RWPE1 (cell line): ENCODE measurements at regions not wholly inside any gene's neighbourhood (a gene's known extent, or its start where the extent isn't known, plus 50 kb on each side); places are given as distances from the start of the nearest gene placed in this dataset.

ENCODE experiments used
- CTCF ChIA-PET: fragments of 350-600 bp; sonication (Branson Sonifier 250); formaldehyde crosslinking; extraction: SDS; loops from one replicate; lab custom pipeline; 2021; lab: Yijun Ruan, JAX
- POLR2A ChIA-PET: fragments of 400-600 bp; formaldehyde crosslinking; extraction: SDS; loops from one replicate; lab custom pipeline; 2020; ENCODE audit warnings: antibody characterized with exemption; ENCODE audit not compliant: low non-redundant PET; lab: Yijun Ruan, JAX
- DNase-seq: peaks from one replicate; pipeline ENCODE4 v3.0.0; 2012; ENCODE audit warnings: low spot score
- H3K27ac ChIP-seq: fragments of 450-650 bp; 2 replicates; pipeline ENCODE4 v1.5.1; 2017
- TF ChIP-seq, protein P1 (sequence below): fragments of 450-650 bp; conservative IDR thresholded peaks from 2 replicates; pipeline ENCODE4 v1.5.1; 2017; ENCODE audit warnings: low read depth, mild to moderate bottlenecking

DNA sequence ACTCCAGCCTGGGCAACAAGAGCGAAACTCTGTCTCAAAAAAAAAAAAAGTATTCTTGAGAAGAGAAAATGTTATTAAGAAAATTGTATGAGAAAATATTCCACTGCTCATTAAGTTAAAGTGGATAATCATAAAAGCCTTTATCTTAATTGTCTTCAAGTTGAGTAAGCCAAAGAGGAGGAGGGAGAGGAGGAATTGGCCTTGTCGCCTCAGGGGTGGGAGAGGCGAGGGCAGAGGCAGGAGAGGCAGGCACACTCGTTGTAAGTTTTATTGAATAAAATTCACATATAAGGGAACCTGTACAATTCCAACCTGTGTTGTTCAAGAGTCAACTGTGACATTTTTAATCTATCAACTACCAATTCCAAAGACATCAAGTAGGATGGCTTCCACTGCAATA, 820.3 kb downstream of the USP25 start:
- no peak overlapping the region for H3K27ac ChIP-seq
- ChIA-PET POLR2A (no interaction called here), CTCF (interaction anchor here (0.7 kb wide), 1 partner anchor 452 kb away, joined by 3 read pairs; no protein-coding TSS in a partner anchor)
- TF ChIP-seq, protein P1, sequence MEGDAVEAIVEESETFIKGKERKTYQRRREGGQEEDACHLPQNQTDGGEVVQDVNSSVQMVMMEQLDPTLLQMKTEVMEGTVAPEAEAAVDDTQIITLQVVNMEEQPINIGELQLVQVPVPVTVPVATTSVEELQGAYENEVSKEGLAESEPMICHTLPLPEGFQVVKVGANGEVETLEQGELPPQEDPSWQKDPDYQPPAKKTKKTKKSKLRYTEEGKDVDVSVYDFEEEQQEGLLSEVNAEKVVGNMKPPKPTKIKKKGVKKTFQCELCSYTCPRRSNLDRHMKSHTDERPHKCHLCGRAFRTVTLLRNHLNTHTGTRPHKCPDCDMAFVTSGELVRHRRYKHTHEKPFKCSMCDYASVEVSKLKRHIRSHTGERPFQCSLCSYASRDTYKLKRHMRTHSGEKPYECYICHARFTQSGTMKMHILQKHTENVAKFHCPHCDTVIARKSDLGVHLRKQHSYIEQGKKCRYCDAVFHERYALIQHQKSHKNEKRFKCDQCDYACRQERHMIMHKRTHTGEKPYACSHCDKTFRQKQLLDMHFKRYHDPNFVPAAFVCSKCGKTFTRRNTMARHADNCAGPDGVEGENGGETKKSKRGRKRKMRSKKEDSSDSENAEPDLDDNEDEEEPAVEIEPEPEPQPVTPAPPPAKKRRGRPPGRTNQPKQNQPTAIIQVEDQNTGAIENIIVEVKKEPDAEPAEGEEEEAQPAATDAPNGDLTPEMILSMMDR: no peak
- no peak for DNase-seq

DNA sequence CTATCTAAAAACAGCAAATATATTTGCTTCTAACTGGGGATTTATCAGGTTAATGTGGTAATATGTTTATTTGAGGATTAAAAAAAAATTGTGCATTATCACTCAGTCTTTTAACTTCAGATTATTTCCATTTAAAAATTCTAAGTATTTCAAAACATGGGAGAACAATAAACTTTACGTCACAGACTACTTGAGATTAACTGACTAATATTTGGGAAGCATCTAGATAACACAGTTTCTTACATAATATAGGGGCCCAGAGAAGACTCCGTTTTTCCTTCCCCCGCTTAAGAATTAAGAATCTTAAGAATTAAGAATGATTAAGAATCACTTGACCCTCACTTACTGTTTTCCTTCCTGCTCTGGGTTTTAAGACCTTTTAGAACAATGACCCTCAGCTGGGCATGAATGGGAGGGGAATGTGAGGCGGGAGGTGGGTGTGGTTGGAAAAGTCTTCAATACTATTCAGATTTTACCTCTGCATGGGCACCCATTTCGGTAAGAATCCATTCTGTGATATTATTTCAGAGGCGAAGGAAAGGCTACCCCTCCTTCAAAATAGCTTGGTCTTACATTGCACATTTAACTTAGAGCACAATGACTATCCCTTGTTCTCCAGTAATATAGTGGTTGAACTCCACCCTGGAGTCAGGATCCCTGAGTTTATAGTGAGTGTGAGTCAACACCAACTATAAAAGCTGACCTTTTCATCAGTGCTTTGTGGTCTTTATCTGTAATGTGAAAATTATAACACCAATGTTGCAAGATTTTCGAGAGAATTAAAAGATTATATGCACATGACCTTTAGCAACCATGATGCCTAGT, 821.3 kb downstream of the USP25 start:
- no peak overlapping the region for H3K27ac ChIP-seq
- DNase-seq: no peak
- POLR2A ChIA-PET: no interaction called here
- CTCF ChIA-PET: interaction anchor here (0.6 kb wide), 1 partner anchor 43 kb away, joined by 3 read pairs; no protein-coding TSS in a partner anchor
- TF ChIP-seq, protein P1: no peak

DNA sequence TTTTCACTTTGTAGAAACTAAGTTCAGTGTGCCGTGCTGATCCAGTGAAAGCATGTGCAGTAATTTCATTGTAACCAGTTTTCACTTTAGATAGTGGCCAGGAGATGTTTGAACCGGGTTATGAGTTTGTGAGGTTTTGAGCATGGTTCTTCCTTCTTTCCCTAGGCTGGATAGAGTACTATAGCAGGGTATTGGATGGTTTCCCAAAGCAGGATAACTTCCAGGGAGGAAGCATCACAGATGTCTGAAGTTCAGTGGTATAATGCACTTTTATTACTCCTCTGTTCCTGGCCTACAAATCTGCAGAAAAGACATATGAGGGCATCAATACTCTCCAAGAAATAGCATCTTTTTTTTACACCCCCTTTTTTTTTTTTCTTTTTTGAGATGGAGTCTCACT, 823.1 kb downstream of the USP25 start:
- TF ChIP-seq, protein P1: no peak
- POLR2A ChIA-PET: no interaction called here
- no peak for DNase-seq
- H3K27ac ChIP-seq: no peak overlapping the region
- CTCF ChIA-PET: no interaction called here

DNA sequence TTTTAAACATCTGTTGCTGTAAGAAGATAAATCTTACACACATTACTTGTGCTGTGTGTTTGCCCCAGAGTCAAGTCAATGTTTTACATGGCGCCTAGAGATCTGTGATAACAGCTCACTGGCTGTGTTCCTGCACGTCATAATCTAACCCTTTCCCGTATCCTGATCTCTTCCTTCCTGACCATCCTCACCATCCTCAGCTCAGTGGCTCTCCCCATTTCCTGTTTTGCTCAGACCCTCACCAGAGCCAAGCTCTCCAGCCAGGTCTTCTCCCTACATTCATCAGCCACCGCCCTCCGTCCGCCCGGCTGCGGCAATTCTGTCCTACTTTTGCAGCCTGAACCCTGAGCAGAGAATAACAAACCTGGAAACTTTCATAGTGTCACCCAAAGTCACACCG, 824.7 kb downstream of the USP25 start:
- ChIA-PET CTCF (no interaction called here), POLR2A (no interaction called here)
- TF ChIP-seq, protein P1: no peak
- H3K27ac ChIP-seq: no peak overlapping the region
- DNase-seq: no peak

DNA sequence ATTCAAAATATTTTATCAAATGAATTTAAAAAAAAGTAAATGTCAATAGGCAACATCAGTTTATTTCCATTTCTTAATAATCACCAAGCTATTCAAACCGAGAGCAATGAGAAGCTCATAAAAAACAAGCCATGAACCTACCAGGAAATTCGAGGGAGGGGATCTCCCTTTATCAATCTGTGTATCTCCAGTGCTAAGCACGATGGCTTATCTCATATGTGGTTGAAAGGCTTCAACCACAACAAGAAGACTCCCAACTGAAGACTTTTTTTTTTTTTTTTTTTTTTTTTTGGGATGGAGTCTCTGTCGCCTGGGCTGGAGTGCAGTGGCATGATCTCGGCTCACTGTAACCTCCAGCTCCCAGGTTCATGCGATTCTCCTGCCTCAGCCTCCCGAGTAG, 833.3 kb downstream of the USP25 start:
- ChIA-PET POLR2A (no interaction called here), CTCF (interaction anchor here (0.6 kb wide), 1 partner anchor 67 kb away, joined by 3 read pairs; no protein-coding TSS in a partner anchor)
- TF ChIP-seq, protein P1: no peak
- no peak overlapping the region for H3K27ac ChIP-seq
- no peak for DNase-seq

DNA sequence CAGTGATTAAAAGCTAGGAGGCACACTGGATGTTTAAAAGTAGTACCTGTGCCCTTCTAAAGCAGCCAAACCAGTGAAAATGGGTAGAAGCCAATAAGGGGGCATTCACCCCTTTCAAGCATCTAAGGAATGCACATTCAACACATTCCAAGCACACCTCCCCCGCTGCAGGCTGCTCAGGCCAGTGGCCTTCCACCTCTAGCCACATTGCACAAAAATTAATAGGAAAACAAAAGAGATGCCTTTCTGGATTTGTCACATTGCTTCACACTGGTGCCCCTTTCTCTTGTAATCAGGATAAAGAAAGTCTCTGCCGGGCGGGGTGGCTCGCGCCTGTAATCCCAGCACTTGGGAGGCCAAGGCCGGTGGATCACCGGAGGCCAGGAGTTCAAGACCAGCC, 834.0 kb downstream of the USP25 start:
- ChIA-PET POLR2A (no interaction called here), CTCF (no interaction called here)
- TF ChIP-seq, protein P1: no peak
- peak; percentile 28 for DNase-seq
- peak overlapping the region; percentile 27; the same call in 1 of the 2 replicates for H3K27ac ChIP-seq
